ENCODE measurements at regions not wholly inside any gene's neighbourhood (a gene's known extent, or its start where the extent isn't known, plus 50 kb on each side); places are given as distances from the start of the nearest gene placed in this dataset.

GRCh38 chr3:16818194-16818593 lies 66.6 kb upstream of the PLCL2 start:
- intact Hi-C loops (cut with DNase I): no loop called here
- Histone ChIP-seq H3K4me3 (no peak overlapping the region), H3K4me1 (no peaks in the 10 kb centered on the region), H3K9me3 (peaks cover 0 to 4% of the 10 kb centered on the region in 2 donors), H3K36me3 (no peaks in the 10 kb centered on the region), H3K27me3 (no peaks in the 10 kb centered on the region), H3K27ac (no peak overlapping the region)
- TF ChIP-seq CTCF (IDR thresholded peaks at IDR 0.05): no peak
- DNase-seq (ENCODE audit: low spot score in 2 of 2): no peak

- H3K4me3 ChIP-seq: no peak overlapping the region
- H3K4me1 ChIP-seq: no peaks in the 10 kb centered on the region
- no peak overlapping the region for H3K27ac ChIP-seq
- H3K36me3 ChIP-seq: no peaks in the 10 kb centered on the region
- H3K9me3 ChIP-seq: peaks cover 0 to 4% of the 10 kb centered on the region in 2 donors
- no peak for DNase-seq (ENCODE audit: low spot score in 2 of 2)
- no peaks in the 10 kb centered on the region for H3K27me3 ChIP-seq
- TF ChIP-seq CTCF (IDR thresholded peaks at IDR 0.05): no peak
- intact Hi-C loops (cut with DNase I): no loop called here
Measured at GRCh38 chr3:16818945-16819344, 65.8 kb upstream of the PLCL2 start.

- no peak overlapping the region for H3K4me3 ChIP-seq
Measured at GRCh38 chr3:16820485-16820884, 64.3 kb upstream of the PLCL2 start.

DNA sequence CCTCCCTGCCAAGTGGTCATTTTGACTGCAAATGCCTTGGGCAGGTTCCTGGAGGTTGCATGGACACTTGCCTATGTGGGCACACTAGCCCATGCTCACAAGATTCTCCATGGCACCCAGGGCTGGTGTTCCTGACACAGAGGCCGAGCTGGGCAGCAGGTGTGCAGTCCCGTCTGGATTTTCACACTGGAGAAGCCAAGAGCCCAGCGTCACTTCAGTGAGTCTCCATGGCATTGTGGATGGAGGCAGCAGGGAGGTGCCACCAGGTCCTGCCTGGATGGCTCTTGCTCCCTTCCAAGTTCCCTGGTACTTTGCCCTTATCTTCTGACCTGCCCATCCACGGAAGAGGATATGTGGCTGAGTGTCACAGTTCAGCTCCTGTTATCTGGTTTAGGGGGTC lies 63.7 kb upstream of the PLCL2 start:
- DNase-seq (ENCODE audit: low spot score in 2 of 2): no peak

More at GRCh38 chr3:16820485-16820884, 64.3 kb upstream of the PLCL2 start:
- no peak for DNase-seq (ENCODE audit: low spot score in 2 of 2)
- H3K4me1 ChIP-seq: peaks cover 0 to 3% of the 10 kb centered on the region in 2 donors
- H3K27me3 ChIP-seq: no peaks in the 10 kb centered on the region
- H3K27ac ChIP-seq: no peak overlapping the region
- TF ChIP-seq CTCF (IDR thresholded peaks at IDR 0.05): no peak
- intact Hi-C loops (cut with DNase I): no loop called here
- no peaks in the 10 kb centered on the region for H3K36me3 ChIP-seq
- H3K9me3 ChIP-seq: peaks cover 0 to 4% of the 10 kb centered on the region in 2 donors

GRCh38 chr3:16824081-16824696 lies 60.6 kb upstream of the PLCL2 start:
- Histone ChIP-seq H3K36me3 (no peaks in the 10 kb centered on the region), H3K9me3 (peaks cover 0 to 4% of the 10 kb centered on the region in 2 donors), H3K27ac (no peak overlapping the region), H3K27me3 (no peaks in the 10 kb centered on the region), H3K4me3 (no peak overlapping the region), H3K4me1 (peaks cover 0 to 8% of the 10 kb centered on the region in 2 donors)
- DNase-seq (ENCODE audit: low spot score in 2 of 2): no peak
- no peak for TF ChIP-seq CTCF (IDR thresholded peaks at IDR 0.05)
- intact Hi-C loops (cut with DNase I): no loop called here

More for the DNA sequence above, 63.7 kb upstream of the PLCL2 start:
- H3K27me3 ChIP-seq: no peaks in the 10 kb centered on the region
- H3K36me3 ChIP-seq: no peaks in the 10 kb centered on the region
- H3K4me3 ChIP-seq: no peak overlapping the region
- intact Hi-C loops (cut with DNase I): no loop called here
- peaks cover 0 to 8% of the 10 kb centered on the region in 2 donors for H3K4me1 ChIP-seq
- no peak for TF ChIP-seq CTCF (IDR thresholded peaks at IDR 0.05)
- H3K27ac ChIP-seq: no peak overlapping the region
- peaks cover 0 to 4% of the 10 kb centered on the region in 2 donors for H3K9me3 ChIP-seq
